Endodermal cell (in vitro differentiated cells): ENCODE measurements at regions not wholly inside any gene's neighbourhood (a gene's known extent, or its start where the extent isn't known, plus 50 kb on each side); places are given as distances from the start of the nearest gene placed in this dataset.

Source experiments
- DNase-seq: peaks from one replicate; pipeline ENCODE4 v3.0.0-alpha.2; 2017
- H3K27ac ChIP-seq: 2 replicates; pipeline ENCODE4 v1.5.1; 2013; ENCODE audit warnings: mild to moderate bottlenecking, low read depth, low read length, moderate library complexity
- H3K27me3 ChIP-seq: 2 replicates; pipeline ENCODE4 v1.6.1; 2013; ENCODE audit warnings: mild to moderate bottlenecking, low read length, moderate library complexity; ENCODE audit not compliant: insufficient read depth, control insufficient read depth, poor library complexity, severe bottlenecking
- H3K36me3 ChIP-seq: 2 replicates; pipeline ENCODE4 v1.7.0; 2013; ENCODE audit warnings: mild to moderate bottlenecking, low read length, moderate library complexity; ENCODE audit not compliant: control insufficient read depth, insufficient read depth
- H3K4me1 ChIP-seq: one replicate; pipeline ENCODE4 v1.7.0; 2013; ENCODE audit warnings: low read length; ENCODE audit not compliant: control insufficient read depth, insufficient read depth
- H3K4me3 ChIP-seq: 2 replicates; pipeline ENCODE4 v1.5.1; 2013; ENCODE audit warnings: mild to moderate bottlenecking, low read length, moderate library complexity
- H3K9ac ChIP-seq: 2 replicates; pipeline ENCODE4 v1.6.1; 2013; ENCODE audit warnings: mild to moderate bottlenecking, low read length, moderate library complexity; ENCODE audit not compliant: poor library complexity, severe bottlenecking; ENCODE audit errors: extremely low read depth
- H3K9me3 ChIP-seq: 2 replicates; pipeline ENCODE4 v1.6.1; 2013; ENCODE audit warnings: mild to moderate bottlenecking, low read length, moderate library complexity; ENCODE audit not compliant: control insufficient read depth
- H3K27ac Mint-ChIP-seq: 2 replicates; pipeline ENCODE4 v1.8.0; 2020; ENCODE audit warnings: mixed read lengths
- H3K27me3 Mint-ChIP-seq: 2 replicates; pipeline ENCODE4 v1.8.0; 2021; ENCODE audit warnings: mild to moderate bottlenecking, mixed read lengths; ENCODE audit not compliant: insufficient read depth
- H3K36me3 Mint-ChIP-seq: 2 replicates; pipeline ENCODE4 v1.8.0; 2020; ENCODE audit warnings: low read depth, mixed read lengths
- H3K4me1 Mint-ChIP-seq: 2 replicates; pipeline ENCODE4 v1.8.0; 2020; ENCODE audit warnings: mixed read lengths
- H3K4me3 Mint-ChIP-seq: 2 replicates; pipeline ENCODE4 v1.8.0; 2020; ENCODE audit warnings: mild to moderate bottlenecking, moderate library complexity, mixed read lengths
- H3K9me3 Mint-ChIP-seq: 2 replicates; pipeline ENCODE4 v1.8.0; 2020; ENCODE audit warnings: mild to moderate bottlenecking, mixed read lengths
- WGBS, 2 experiments: methylation state at CpG; one replicate each; pipeline versions ENCODE4 v1.1.5 to v1.1.7; 2013; ENCODE audit warnings: missing lambda C conversion rate in 2 of 2, mixed read lengths in 1 of 2; ENCODE audit not compliant: insufficient coverage in 1 of 2, insufficient read length in 1 of 2; 5-methylcytosine and 5-hydroxymethylcytosine counted together
- TF ChIP-seq, protein P1 (sequence below): fragments of 200-600 bp; sonication (generic); conservative IDR thresholded peaks from 2 replicates; pipeline ENCODE4 v1.5.0; 2021; ENCODE audit warnings: antibody characterized with exemption, mild to moderate bottlenecking

DNA sequence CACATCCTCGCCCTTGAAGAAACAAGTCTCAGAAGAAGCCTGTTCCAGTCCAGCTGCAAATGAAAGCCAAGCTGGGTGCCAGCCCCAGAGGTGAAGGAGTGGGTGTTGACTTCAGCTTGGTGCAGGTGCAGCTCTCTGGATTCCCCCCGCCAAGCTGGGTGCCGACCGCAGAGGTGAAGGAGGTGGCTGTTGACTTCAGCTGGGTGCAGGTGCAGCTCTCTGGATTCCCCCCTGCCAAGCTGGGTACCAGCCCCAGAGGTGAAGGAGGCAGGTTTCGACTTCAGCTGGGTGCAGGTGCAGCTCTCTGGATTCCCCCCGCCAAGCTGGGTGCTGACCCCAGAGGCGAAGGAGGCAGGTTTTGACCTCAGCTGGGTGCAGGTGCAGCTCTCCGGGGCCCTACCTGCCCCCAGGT is 1234.0 kb downstream of the TBC1D22A start:
- Histone ChIP-seq H3K9ac (no peak overlapping the region), H3K27ac (no peak overlapping the region), H3K4me1 (no peaks in the 10 kb centered on the region), H3K27me3 (no peaks in the 10 kb centered on the region), H3K36me3 (no peaks in the 10 kb centered on the region), H3K9me3 (peaks cover 1% of the 10 kb centered on the region), H3K4me3 (no peak overlapping the region)
- no peaks in the 10 kb centered on the region for H3K27me3 Mint-ChIP-seq
- TF ChIP-seq, protein P1, sequence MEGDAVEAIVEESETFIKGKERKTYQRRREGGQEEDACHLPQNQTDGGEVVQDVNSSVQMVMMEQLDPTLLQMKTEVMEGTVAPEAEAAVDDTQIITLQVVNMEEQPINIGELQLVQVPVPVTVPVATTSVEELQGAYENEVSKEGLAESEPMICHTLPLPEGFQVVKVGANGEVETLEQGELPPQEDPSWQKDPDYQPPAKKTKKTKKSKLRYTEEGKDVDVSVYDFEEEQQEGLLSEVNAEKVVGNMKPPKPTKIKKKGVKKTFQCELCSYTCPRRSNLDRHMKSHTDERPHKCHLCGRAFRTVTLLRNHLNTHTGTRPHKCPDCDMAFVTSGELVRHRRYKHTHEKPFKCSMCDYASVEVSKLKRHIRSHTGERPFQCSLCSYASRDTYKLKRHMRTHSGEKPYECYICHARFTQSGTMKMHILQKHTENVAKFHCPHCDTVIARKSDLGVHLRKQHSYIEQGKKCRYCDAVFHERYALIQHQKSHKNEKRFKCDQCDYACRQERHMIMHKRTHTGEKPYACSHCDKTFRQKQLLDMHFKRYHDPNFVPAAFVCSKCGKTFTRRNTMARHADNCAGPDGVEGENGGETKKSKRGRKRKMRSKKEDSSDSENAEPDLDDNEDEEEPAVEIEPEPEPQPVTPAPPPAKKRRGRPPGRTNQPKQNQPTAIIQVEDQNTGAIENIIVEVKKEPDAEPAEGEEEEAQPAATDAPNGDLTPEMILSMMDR = no peak
- peaks cover 28% of the 10 kb centered on the region for H3K9me3 Mint-ChIP-seq
- H3K4me1 Mint-ChIP-seq = peaks cover 12% of the 10 kb centered on the region
- WGBS, 2 experiments = 90% methylated on average over 8 of the region's 8 CpGs; no CpG with 5 or more reads in 1 of the 2 experiments
- H3K27ac Mint-ChIP-seq = no peak overlapping the region
- no peak overlapping the region for H3K4me3 Mint-ChIP-seq
- no peak for DNase-seq
- H3K36me3 Mint-ChIP-seq = no peaks in the 10 kb centered on the region

DNA sequence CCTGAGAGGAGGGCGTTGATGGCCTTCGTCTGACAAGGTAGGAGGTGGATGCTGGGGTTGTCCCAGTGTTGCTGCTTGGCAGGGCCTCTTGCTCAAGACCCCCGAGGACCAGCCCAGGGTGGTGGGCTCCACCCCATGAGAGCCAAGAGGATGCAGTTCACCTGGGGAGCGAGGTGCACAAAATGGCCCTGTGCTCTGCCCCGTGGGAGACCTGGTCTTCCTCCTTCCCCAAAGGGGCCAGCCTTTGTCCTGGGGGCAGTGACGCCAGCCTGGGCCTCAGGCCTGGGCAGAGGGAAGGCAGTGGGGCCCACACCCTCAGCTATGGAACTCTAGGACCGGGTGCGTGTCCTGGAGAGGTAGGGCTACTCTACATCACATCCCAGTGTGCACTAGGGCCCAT is 1233.3 kb downstream of the TBC1D22A start:
- Mint-ChIP-seq H3K9me3 (peaks cover 32% of the 10 kb centered on the region), H3K27me3 (no peaks in the 10 kb centered on the region), H3K27ac (no peak overlapping the region), H3K36me3 (no peaks in the 10 kb centered on the region), H3K4me1 (peaks cover 12% of the 10 kb centered on the region), H3K4me3 (no peak overlapping the region)
- Histone ChIP-seq H3K9me3 (peaks cover 4% of the 10 kb centered on the region), H3K27me3 (no peaks in the 10 kb centered on the region), H3K4me1 (no peaks in the 10 kb centered on the region), H3K27ac (no peak overlapping the region), H3K9ac (no peak overlapping the region), H3K4me3 (no peak overlapping the region), H3K36me3 (no peaks in the 10 kb centered on the region)
- WGBS, 2 experiments = 84 to 88% methylated on average over 1 to 8 of the region's 8 CpGs
- DNase-seq = no peak
- TF ChIP-seq, protein P1 = no peak

GRCh38 chr22:47995264-47995627 is 1232.8 kb downstream of the TBC1D22A start:
- H3K9me3 ChIP-seq = peaks cover 9% of the 10 kb centered on the region
- Mint-ChIP-seq H3K27ac (no peak overlapping the region), H3K27me3 (no peaks in the 10 kb centered on the region), H3K4me3 (no peak overlapping the region), H3K4me1 (peaks cover 12% of the 10 kb centered on the region), H3K36me3 (no peaks in the 10 kb centered on the region), H3K9me3 (peaks cover 32% of the 10 kb centered on the region)
- DNase-seq = no peak
- TF ChIP-seq, protein P1 = no peak
- no peak overlapping the region for H3K4me3 ChIP-seq
- H3K36me3 ChIP-seq = no peaks in the 10 kb centered on the region
- WGBS, 2 experiments = 90 to 96% methylated on average over 4 to 17 of the region's 17 CpGs
- no peaks in the 10 kb centered on the region for H3K27me3 ChIP-seq
- H3K27ac ChIP-seq = no peak overlapping the region
- no peaks in the 10 kb centered on the region for H3K4me1 ChIP-seq
- no peak overlapping the region for H3K9ac ChIP-seq
